NCI-H2081 (cell line): ENCODE measurements at regions not wholly inside any gene's neighbourhood (a gene's known extent, or its start where the extent isn't known, plus 50 kb on each side); places are given as distances from the start of the nearest gene placed in this dataset.
"Not testable (repeated sequence)": the region's sequence is repeated elsewhere in the genome, so short reads cannot be mapped to it uniquely, and the experiment has no call there.

Source experiments
- DNase-seq, 2 experiments: peaks; one replicate each; lab custom pipeline; 2025; lab: John Stamatoyannopoulos, UW

GRCh38 chr5:134471858-134472449 lies 53.5 kb upstream of the JADE2 start:
- not testable (repeated sequence) for DNase-seq

GRCh38 chr5:134468921-134469400 lies 56.5 kb upstream of the JADE2 start:
- no peak for DNase-seq

GRCh38 chr5:134467231-134467630 lies 55.5 kb upstream of the CDKN2AIPNL start:
- DNase-seq: no peak

GRCh38 chr5:134466241-134467069 lies 54.8 kb upstream of the CDKN2AIPNL start:
- peak; percentile 64 to 79 for DNase-seq

GRCh38 chr5:134465816-134466240 lies 54.1 kb upstream of the CDKN2AIPNL start:
- DNase-seq: peak; percentile 10 to 41

GRCh38 chr5:134464988-134465815 lies 53.5 kb upstream of the CDKN2AIPNL start:
- no peak for DNase-seq

GRCh38 chr5:134463991-134464760 lies 52.5 kb upstream of the CDKN2AIPNL start:
- DNase-seq: no peak

GRCh38 chr5:134463176-134463720 lies 51.6 kb upstream of the CDKN2AIPNL start:
- DNase-seq: no peak

GRCh38 chr5:134462761-134463160 lies 51.1 kb upstream of the CDKN2AIPNL start:
- DNase-seq: no peak

- DNase-seq: no peak
Observed at GRCh38 chr5:134462047-134462575, 50.4 kb upstream of the CDKN2AIPNL start.
